SJSA1 (cell line): ENCODE measurements at regions not wholly inside any gene's neighbourhood (a gene's known extent, or its start where the extent isn't known, plus 50 kb on each side); places are given as distances from the start of the nearest gene placed in this dataset.
"Not testable (repeated sequence)": the region's sequence is repeated elsewhere in the genome, so short reads cannot be mapped to it uniquely, and the experiment has no call there.

Experiments used
- DNase-seq, 2 experiments: peaks; one replicate each; pipeline ENCODE4 v3.0.0-alpha.2; 2015 to 2020; ENCODE audit warnings: low spot score in 2 of 2, low read depth in 1 of 2
- H3K27ac ChIP-seq: fragments of 250-450 bp; sonication (Bioruptor Pico); 2 replicates; pipeline ENCODE4 v1.5.1; 2020; ENCODE audit warnings: mild to moderate bottlenecking, moderate library complexity
- H3K27me3 ChIP-seq: fragments of 250-450 bp; sonication (Bioruptor Pico); replicated peaks from 2 replicates; pipeline ENCODE4 v1.5.1; 2020; ENCODE audit warnings: mild to moderate bottlenecking, moderate library complexity
- H3K36me3 ChIP-seq: fragments of 250-450 bp; sonication (Bioruptor Pico); 2 replicates; pipeline ENCODE4 v1.5.1; 2020; ENCODE audit warnings: mild to moderate bottlenecking
- H3K4me1 ChIP-seq: fragments of 250-450 bp; sonication (Bioruptor Pico); replicated peaks from 2 replicates; pipeline ENCODE4 v1.6.1; 2021; ENCODE audit warnings: mild to moderate bottlenecking
- H3K4me3 ChIP-seq: fragments of 250-450 bp; sonication (Bioruptor Pico); 2 replicates; pipeline ENCODE4 v1.5.1; 2020; ENCODE audit warnings: mild to moderate bottlenecking
- H3K9me3 ChIP-seq: fragments of 250-450 bp; sonication (Bioruptor Pico); replicated peaks from 2 replicates; pipeline ENCODE4 v1.5.1; 2020; ENCODE audit warnings: mild to moderate bottlenecking

DNA sequence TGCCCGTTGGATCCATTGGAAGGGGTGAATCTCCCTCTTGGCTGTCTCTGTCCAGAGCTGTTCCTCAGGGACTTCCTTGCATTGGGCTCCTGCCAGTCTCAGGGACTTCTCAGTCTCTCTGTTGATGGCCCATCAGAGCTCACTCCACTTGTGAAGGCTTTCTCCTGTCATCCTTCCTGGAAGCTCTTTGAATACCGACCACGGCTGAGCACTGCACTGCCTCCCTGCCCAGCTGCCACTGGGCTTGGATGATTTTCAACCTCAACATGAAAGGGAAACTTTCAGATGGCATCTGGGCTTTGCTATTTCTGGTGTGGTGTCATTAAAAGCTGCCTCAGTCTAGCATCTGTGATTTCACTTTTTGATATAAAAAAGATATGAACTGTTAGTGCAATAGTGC is 66.1 kb upstream of the ANKRD10 start:
- DNase-seq: no peak
- Histone ChIP-seq H3K9me3 (peaks cover 4% of the 10 kb centered on the region; the same call in 1 of the 2 replicates), H3K4me3 (no peak overlapping the region), H3K36me3 (no peaks in the 10 kb centered on the region), H3K27ac (no peak overlapping the region), H3K27me3 (peaks cover 30% of the 10 kb centered on the region), H3K4me1 (no peaks in the 10 kb centered on the region)

DNA sequence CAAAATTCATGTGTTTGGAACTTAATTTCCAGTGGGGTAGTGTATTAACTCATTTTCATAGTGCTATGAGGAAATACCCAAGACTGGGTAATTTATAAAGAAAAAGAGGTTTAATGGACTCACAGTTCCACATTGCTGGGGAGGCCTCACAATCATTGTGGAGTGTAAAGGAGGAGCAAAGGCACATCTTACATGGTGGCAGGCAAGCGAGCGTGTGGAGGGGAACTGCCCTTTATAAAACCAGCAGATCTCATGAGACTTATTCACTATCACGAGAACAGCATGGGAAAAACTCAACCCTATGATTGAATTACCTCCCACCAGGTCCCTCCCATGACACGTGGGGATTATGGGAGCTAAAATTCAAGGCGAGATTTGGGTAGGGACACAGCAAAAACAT is 64.3 kb upstream of the ANKRD10 start:
- not testable (repeated sequence) for H3K27ac ChIP-seq, H3K4me1 ChIP-seq, DNase-seq, H3K9me3 ChIP-seq, H3K4me3 ChIP-seq, H3K36me3 ChIP-seq
- peaks cover 24% of the 10 kb centered on the region for H3K27me3 ChIP-seq

DNA sequence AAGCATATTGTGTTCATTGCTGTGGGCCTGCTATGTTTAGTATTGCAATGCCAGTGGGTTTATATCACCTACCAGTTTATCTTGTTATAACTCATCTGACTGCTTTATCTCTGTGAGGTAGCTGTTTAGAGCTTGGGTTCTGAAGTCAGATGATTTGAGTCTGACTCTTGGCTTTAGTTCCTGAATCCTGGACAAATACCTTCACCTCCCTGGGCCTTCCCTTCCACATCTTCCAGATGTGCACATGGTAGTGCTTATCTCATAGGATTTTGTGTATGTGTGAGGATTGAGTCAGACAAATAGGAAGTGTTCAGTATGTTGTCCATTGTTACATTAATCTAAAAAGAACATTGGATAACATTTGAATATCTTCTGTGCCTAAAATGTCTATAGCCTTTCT is 63.5 kb upstream of the ANKRD10 start:
- H3K36me3 ChIP-seq: no peaks in the 10 kb centered on the region
- H3K4me1 ChIP-seq: no peaks in the 10 kb centered on the region
- peaks cover 16% of the 10 kb centered on the region for H3K27me3 ChIP-seq
- H3K9me3 ChIP-seq: 0 out of 2 replicates have a peak, but pooled peaks cover 2% of the 10 kb centered on the region
- no peak for DNase-seq
- no peak overlapping the region for H3K4me3 ChIP-seq
- H3K27ac ChIP-seq: no peak overlapping the region

DNA sequence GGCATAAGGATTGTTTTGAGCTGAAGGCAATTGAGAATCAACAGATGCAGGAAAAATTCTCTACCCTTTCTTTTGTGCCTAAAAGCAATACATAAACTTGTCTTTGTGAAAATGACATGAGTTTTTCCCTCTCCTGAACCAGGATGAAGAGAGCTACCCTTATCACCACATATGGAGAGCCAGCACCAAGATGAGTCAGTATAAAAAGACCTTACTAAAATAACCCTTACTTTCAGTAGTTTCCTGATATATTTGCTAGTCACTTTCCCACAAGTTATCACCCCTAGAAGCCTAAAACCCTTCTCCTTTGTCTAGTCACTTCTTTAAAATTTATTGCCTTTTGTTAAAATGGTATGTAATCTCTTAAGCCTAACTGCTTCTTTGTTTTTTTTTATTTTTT is 61.9 kb upstream of the ANKRD10 start:
- no peak for DNase-seq
- Histone ChIP-seq H3K9me3 (peaks cover 11% of the 10 kb centered on the region; the same call in 1 of the 2 replicates), H3K4me3 (no peak overlapping the region), H3K27me3 (0 out of 2 replicates have a peak, but pooled peaks cover 4% of the 10 kb centered on the region), H3K4me1 (no peaks in the 10 kb centered on the region), H3K27ac (no peak overlapping the region), H3K36me3 (no peaks in the 10 kb centered on the region)

DNA sequence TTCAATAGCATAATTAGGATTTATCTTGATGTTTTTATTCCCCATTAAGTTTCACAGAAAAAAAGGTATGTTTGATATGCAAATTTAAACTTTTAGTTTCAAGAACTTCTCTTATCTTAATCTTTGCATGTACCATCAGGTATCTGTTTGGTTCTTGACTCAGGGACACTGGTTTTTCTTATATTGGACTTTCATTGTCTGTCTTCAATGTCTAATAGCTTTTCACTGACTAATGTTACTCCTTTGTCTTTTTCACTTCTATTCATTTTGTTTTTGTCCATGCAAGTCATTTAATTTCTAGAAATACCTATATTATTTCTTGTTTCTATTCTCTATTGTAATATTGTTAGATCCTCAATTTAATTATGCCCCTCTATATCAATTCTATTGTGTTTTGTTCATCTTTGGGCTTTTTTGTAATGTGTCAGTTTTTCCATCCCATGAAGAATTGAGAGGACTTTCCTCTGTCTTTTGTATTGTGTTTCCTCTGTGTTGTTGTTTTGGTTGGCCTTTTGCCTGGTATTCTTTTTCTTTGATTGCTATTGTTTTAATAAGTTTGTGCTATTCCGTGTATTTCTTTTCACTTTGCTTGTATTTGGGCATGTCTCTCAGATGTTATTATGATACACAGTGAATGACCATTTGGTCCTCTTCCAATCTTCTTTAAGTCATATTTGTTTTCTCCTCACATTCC is 58.3 kb upstream of the ANKRD10 start:
- no peak overlapping the region for H3K4me3 ChIP-seq

DNA sequence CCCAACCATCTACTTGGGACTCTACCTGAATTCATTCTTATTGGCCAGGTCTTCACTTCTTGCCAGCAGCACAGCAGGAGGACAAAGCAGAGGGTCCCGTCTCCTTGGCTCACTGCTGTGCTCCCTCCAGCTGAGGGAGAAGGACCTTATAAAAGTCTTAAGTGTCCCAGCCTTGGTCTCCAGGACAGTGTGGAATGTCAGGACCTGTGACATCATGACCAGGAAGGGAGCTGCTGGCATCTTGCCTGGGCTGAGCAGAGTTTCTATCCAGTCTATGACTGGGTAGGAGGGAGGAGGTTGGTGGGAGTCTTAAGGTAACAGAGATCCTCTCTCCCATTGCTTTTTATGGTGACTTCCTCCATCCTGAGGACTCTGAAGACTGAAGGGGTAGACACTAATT is 56.6 kb upstream of the ANKRD10 start:
- Histone ChIP-seq H3K27me3 (no peaks in the 10 kb centered on the region), H3K4me1 (peaks cover 18% of the 10 kb centered on the region), H3K27ac (no peak overlapping the region), H3K9me3 (peaks cover 15% of the 10 kb centered on the region; the same call in 1 of the 2 replicates), H3K4me3 (no peak overlapping the region), H3K36me3 (no peaks in the 10 kb centered on the region)
- peak in 1 of 2 experiments; percentile 67 for DNase-seq

More for the DNA sequence above, 58.3 kb upstream of the ANKRD10 start:
- Histone ChIP-seq H3K27ac (no peak overlapping the region), H3K4me1 (peaks cover 1% of the 10 kb centered on the region), H3K9me3 (peaks cover 15% of the 10 kb centered on the region; the same call in 1 of the 2 replicates), H3K36me3 (no peaks in the 10 kb centered on the region), H3K27me3 (0 out of 2 replicates have a peak, but pooled peaks cover 1% of the 10 kb centered on the region)
- DNase-seq: no peak

DNA sequence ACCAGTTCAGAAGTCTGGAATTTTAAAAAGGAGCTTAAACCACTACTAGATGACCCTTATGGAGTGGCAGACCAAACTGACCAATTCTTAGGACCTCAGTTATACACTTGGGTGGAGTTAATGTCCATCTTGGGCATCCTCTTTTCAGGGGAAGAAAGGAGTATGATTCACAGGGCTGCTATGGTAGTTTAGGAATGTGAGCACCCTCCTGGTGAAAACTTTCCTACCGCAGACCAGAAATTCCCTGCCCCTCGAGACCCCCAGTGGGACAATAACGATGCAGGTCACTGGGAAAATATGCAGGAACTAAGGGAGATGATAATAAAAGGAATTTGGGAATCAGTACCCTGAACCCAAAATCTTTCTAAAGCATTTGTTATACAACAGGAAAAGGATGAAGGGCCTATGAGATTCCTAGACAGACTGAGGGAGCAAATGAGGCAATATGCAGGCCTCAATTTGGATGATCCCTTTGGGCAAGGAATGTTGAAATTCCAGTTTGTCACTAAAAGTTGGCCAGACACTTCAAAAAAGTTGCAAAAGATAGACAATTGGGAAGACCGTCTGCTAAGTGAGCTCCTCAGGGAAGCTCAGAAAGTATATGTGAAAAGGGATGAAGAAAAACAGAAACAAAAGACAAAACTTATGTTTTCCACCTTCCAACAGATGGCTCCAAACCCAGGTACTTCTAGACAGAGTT is 52.4 kb upstream of the ANKRD10 start:
- H3K27ac ChIP-seq: peak overlapping the region; percentile 87
- not testable (repeated sequence) for H3K27me3 ChIP-seq
- H3K4me1 ChIP-seq: peaks cover 50% of the 10 kb centered on the region

DNA sequence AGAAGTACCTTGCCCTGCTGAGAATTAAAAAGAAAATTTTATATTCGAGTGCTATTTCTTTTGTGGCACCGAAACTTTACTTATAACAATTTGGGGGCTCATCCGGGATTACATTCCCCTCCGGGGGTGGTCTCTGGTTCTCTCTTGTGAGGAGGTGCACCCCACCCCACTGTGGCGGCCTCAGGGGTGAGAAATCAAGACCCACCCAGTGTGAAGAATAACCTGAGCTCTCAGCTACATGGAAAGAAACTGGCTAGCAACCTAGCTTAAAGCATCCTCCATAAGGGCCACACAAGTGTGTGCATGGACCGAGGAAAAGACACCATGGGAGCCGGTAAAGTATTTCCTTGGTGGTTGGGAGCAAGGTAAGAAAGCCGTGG is 50.9 kb upstream of the ANKRD10 start:
- Histone ChIP-seq H3K4me3 (no peak overlapping the region), H3K27ac (peak overlapping the region; percentile 87), H3K27me3 (no peaks in the 10 kb centered on the region), H3K36me3 (peaks cover 4% of the 10 kb centered on the region; the same call in 1 of the 2 replicates), H3K9me3 (peaks cover 21% of the 10 kb centered on the region), H3K4me1 (peaks cover 50% of the 10 kb centered on the region)
- peak in 1 of 2 experiments; percentile 62 for DNase-seq

More for the DNA sequence above, 52.4 kb upstream of the ANKRD10 start:
- peaks cover 23% of the 10 kb centered on the region for H3K9me3 ChIP-seq
- DNase-seq: peak; percentile 97 to 99
- H3K4me3 ChIP-seq, H3K36me3 ChIP-seq: not testable (repeated sequence)

DNA sequence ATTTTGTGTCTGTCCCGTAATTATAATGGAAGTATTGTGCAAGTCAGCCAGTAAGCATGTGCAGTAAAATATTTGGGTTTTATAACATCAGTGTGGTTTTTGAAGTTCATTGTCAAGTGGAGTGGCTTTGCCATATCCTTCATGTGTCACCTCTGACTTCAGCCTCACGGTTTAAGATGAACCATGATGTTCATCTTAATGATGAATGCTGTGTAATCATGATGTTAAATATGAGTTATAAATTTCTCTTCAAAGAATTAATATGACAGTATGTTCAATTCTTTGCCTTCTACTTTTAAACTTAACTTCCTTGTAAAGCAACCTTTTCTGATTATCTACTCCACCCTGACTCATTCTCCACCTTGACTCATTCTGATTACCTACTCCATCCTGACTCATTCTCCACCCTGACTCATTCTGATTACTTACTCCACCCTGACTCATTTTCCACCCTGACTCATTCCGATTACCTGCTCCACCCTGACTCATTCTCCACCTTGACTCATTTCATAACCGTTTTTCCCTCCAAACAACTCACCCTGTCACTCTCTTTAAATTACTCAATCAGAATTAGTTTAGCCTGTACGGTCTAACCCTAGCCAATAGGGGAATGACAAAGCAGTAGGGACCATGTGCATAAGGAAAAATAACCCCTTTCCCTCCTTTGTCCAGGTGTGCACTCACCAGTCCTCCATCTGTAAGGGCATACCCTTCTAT is 50.3 kb upstream of the ANKRD10 start:
- peaks cover 21% of the 10 kb centered on the region for H3K9me3 ChIP-seq
- peak; percentile 88 to 97 for DNase-seq
- H3K4me3 ChIP-seq: no peak overlapping the region
- H3K4me1 ChIP-seq: peaks cover 50% of the 10 kb centered on the region
- H3K27me3 ChIP-seq: no peaks in the 10 kb centered on the region
- H3K27ac ChIP-seq: peak overlapping the region; percentile 87
- H3K36me3 ChIP-seq: peaks cover 4% of the 10 kb centered on the region; the same call in 1 of the 2 replicates
